GM23338 (cell line): ENCODE measurements at regions not wholly inside any gene's neighbourhood (a gene's known extent, or its start where the extent isn't known, plus 50 kb on each side); places are given as distances from the start of the nearest gene placed in this dataset.

Source experiments
- CREB1 ChIP-seq: fragments of 250-450 bp; sonication (Bioruptor Pico); IDR thresholded peaks from 2 replicates; pipeline ENCODE4 v1.5.0; 2020; ENCODE audit warnings: low read depth, mild to moderate bottlenecking, moderate library complexity
- EZH2 ChIP-seq: fragments of 200-600 bp; sonication (generic); IDR thresholded peaks from one replicate; pipeline ENCODE4 v1.8.0; 2017; ENCODE audit warnings: antibody characterized with exemption, mild to moderate bottlenecking, low read depth; ENCODE audit not compliant: unreplicated experiment
- POLR2AphosphoS5 ChIP-seq: IDR thresholded peaks from 2 replicates; pipeline ENCODE4 v1.6.1; 2016; ENCODE audit warnings: antibody characterized with exemption, low read depth
- STAT1 ChIP-seq: IDR thresholded peaks from one replicate; pipeline ENCODE4 v1.6.1; 2016; ENCODE audit warnings: antibody characterized with exemption; ENCODE audit not compliant: unreplicated experiment
- TF ChIP-seq, protein P1 (sequence below), 2 experiments: fragments of 200-600 bp in 1 of 2; sonication (generic) in 1 of 2; conservative IDR thresholded peaks; 2 replicates each; pipeline versions ENCODE4 v1.5.1 to v1.6.1; 2016 to 2017; ENCODE audit warnings: antibody characterized with exemption in 2 of 2, low read depth in 2 of 2, mild to moderate bottlenecking in 2 of 2, moderate library complexity in 1 of 2
- TF ChIP-seq, protein P2 (sequence below): IDR thresholded peaks from one replicate; pipeline ENCODE4 v1.6.1; 2018; ENCODE audit warnings: antibody characterized with exemption; ENCODE audit not compliant: unreplicated experiment

DNA sequence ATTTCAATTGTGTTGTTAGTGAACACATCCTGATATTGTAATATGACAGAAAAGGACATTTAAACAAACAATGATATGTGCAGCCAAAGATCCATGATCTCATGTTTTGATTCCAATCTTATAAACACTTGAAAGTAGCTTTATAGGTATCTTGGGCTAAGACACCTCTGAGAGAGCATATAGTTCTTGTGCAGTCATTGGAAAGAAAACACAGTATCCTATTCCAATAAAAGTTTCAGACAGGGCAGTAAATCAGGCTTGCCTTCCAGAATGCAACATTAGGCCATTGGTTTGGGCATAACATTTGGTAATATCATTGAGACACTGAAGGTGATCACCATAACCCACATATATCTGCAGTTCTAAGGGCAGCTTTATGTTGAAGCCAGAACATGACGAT, 188.3 kb upstream of the HCCS start:
- TF ChIP-seq, protein P1, sequence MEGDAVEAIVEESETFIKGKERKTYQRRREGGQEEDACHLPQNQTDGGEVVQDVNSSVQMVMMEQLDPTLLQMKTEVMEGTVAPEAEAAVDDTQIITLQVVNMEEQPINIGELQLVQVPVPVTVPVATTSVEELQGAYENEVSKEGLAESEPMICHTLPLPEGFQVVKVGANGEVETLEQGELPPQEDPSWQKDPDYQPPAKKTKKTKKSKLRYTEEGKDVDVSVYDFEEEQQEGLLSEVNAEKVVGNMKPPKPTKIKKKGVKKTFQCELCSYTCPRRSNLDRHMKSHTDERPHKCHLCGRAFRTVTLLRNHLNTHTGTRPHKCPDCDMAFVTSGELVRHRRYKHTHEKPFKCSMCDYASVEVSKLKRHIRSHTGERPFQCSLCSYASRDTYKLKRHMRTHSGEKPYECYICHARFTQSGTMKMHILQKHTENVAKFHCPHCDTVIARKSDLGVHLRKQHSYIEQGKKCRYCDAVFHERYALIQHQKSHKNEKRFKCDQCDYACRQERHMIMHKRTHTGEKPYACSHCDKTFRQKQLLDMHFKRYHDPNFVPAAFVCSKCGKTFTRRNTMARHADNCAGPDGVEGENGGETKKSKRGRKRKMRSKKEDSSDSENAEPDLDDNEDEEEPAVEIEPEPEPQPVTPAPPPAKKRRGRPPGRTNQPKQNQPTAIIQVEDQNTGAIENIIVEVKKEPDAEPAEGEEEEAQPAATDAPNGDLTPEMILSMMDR (conservative IDR thresholded peaks at IDR 0.05; ENCODE audit: low read depth in 2 of 2), result no peak
- TF ChIP-seq, protein P2, sequence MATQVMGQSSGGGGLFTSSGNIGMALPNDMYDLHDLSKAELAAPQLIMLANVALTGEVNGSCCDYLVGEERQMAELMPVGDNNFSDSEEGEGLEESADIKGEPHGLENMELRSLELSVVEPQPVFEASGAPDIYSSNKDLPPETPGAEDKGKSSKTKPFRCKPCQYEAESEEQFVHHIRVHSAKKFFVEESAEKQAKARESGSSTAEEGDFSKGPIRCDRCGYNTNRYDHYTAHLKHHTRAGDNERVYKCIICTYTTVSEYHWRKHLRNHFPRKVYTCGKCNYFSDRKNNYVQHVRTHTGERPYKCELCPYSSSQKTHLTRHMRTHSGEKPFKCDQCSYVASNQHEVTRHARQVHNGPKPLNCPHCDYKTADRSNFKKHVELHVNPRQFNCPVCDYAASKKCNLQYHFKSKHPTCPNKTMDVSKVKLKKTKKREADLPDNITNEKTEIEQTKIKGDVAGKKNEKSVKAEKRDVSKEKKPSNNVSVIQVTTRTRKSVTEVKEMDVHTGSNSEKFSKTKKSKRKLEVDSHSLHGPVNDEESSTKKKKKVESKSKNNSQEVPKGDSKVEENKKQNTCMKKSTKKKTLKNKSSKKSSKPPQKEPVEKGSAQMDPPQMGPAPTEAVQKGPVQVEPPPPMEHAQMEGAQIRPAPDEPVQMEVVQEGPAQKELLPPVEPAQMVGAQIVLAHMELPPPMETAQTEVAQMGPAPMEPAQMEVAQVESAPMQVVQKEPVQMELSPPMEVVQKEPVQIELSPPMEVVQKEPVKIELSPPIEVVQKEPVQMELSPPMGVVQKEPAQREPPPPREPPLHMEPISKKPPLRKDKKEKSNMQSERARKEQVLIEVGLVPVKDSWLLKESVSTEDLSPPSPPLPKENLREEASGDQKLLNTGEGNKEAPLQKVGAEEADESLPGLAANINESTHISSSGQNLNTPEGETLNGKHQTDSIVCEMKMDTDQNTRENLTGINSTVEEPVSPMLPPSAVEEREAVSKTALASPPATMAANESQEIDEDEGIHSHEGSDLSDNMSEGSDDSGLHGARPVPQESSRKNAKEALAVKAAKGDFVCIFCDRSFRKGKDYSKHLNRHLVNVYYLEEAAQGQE, result no peak
- TF ChIP-seq STAT1, result no peak
- no peak for TF ChIP-seq CREB1 (CRISPR knock-in tag)
- no peak for TF ChIP-seq EZH2
- no peak for TF ChIP-seq POLR2AphosphoS5
